Kidney epithelial cell (primary cell): ENCODE measurements at regions not wholly inside any gene's neighbourhood (a gene's known extent, or its start where the extent isn't known, plus 50 kb on each side); places are given as distances from the start of the nearest gene placed in this dataset.

Experiments
- DNase-seq: peaks from one replicate; pipeline ENCODE4 v3.0.0-alpha.2; 2010; ENCODE audit warnings: low read depth
- H3K27me3 ChIP-seq: 2 replicates; pipeline ENCODE4 v1.6.0; 2011; ENCODE audit warnings: low read length; ENCODE audit not compliant: control insufficient read depth, insufficient read depth
- H3K36me3 ChIP-seq: 2 replicates; pipeline ENCODE4 v1.5.1; 2011; ENCODE audit warnings: low read length; ENCODE audit not compliant: control insufficient read depth, insufficient read depth
- H3K4me3 ChIP-seq: 2 replicates; pipeline ENCODE4 v1.5.1; 2011; ENCODE audit warnings: low read depth, mild to moderate bottlenecking, control low read depth, low read length
- TF ChIP-seq, protein P1 (sequence below): IDR thresholded peaks from 2 replicates; pipeline ENCODE4 v1.5.1; 2011; ENCODE audit warnings: mild to moderate bottlenecking, moderate library complexity, low read length, control low read depth, inconsistent platforms; ENCODE audit not compliant: insufficient read depth, poor library complexity, severe bottlenecking

DNA sequence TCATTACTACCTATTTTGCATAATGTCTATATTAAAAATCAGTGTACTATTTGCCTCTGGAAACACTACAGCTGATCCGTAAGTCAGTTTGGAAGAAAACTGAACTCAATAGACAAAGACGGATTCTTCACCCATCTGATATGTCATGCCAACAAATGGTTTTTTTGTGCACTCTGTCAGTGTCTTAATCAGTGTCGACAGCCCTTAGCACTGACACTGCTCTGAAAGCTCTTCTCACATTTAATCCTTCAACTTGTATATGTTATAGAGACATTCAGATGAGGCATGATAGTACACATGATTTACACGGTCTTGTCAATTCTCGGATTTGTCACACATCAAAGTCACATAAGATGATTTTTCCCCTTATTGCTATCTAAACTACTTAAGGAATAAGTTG, 347.5 kb upstream of the GALNT5 start:
- TF ChIP-seq, protein P1, sequence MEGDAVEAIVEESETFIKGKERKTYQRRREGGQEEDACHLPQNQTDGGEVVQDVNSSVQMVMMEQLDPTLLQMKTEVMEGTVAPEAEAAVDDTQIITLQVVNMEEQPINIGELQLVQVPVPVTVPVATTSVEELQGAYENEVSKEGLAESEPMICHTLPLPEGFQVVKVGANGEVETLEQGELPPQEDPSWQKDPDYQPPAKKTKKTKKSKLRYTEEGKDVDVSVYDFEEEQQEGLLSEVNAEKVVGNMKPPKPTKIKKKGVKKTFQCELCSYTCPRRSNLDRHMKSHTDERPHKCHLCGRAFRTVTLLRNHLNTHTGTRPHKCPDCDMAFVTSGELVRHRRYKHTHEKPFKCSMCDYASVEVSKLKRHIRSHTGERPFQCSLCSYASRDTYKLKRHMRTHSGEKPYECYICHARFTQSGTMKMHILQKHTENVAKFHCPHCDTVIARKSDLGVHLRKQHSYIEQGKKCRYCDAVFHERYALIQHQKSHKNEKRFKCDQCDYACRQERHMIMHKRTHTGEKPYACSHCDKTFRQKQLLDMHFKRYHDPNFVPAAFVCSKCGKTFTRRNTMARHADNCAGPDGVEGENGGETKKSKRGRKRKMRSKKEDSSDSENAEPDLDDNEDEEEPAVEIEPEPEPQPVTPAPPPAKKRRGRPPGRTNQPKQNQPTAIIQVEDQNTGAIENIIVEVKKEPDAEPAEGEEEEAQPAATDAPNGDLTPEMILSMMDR = no peak
- DNase-seq = no peak
- Histone ChIP-seq H3K4me3 (no peak overlapping the region), H3K36me3 (no peaks in the 10 kb centered on the region), H3K27me3 (no peaks in the 10 kb centered on the region)

DNA sequence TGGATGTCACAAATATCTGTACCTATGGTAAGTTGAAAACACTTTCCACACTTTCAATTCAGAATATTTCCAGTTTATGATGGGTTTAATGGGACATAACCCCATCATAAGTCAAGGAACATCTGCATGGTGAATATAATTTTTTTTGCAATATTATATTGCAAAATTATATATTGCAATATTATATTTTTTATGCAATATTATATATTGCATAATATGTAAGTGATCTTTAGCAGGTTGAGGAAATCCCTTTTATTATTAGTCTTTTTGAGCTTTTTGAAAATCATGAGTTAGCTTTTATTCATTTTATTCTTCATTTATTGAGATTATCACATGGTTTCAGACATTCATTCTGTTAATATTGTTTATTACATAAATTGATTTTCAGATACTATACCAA, 342.2 kb upstream of the GALNT5 start:
- TF ChIP-seq, protein P1 = no peak
- Histone ChIP-seq H3K4me3 (no peak overlapping the region), H3K36me3 (no peaks in the 10 kb centered on the region), H3K27me3 (no peaks in the 10 kb centered on the region)
- DNase-seq = no peak

DNA sequence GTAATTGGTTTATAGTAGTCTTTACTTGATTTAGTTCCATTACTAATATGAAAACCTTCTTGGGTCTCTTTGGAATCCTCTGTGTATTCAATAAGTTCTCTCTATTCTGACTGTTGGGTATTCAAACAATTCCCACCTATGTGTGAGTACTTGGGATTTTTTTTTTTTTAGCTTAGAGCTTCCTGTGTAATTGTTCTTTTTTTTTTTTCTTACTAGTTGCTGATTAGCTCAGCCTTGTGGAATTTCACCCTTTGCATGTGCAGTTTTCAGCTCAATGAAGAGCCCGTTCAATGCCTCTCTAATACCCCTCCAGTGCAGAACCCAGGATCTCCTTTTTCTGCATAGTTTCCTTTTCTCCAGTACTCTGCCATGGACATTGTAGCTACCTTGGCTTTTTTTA, 339.1 kb upstream of the GALNT5 start:
- DNase-seq = peak; percentile 45
- TF ChIP-seq, protein P1 = no peak

DNA sequence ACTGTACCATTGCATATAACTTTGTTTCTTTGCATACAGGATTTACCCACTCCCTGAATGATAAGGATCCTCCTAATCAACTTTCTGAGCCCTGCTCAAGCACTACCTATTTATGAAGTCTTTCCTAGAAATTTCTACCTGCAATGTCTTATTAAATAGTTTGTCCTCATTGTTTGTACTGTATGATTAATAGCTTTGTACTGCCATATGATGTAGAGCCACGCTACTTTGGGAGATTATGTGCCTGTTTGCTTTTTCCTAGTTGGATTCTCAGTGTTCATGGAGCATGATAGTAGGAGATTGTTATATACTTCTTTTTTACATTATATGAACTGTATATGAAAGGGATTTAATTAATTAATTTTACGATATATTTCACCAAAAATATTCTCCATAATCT, 327.1 kb upstream of the GALNT5 start:
- no peak overlapping the region for H3K4me3 ChIP-seq
- no peaks in the 10 kb centered on the region for H3K27me3 ChIP-seq
- TF ChIP-seq, protein P1 = no peak
- no peaks in the 10 kb centered on the region for H3K36me3 ChIP-seq
- no peak for DNase-seq

More for the DNA sequence above, 339.1 kb upstream of the GALNT5 start:
- Histone ChIP-seq H3K36me3 (no peaks in the 10 kb centered on the region), H3K27me3 (no peaks in the 10 kb centered on the region), H3K4me3 (no peak overlapping the region)

DNA sequence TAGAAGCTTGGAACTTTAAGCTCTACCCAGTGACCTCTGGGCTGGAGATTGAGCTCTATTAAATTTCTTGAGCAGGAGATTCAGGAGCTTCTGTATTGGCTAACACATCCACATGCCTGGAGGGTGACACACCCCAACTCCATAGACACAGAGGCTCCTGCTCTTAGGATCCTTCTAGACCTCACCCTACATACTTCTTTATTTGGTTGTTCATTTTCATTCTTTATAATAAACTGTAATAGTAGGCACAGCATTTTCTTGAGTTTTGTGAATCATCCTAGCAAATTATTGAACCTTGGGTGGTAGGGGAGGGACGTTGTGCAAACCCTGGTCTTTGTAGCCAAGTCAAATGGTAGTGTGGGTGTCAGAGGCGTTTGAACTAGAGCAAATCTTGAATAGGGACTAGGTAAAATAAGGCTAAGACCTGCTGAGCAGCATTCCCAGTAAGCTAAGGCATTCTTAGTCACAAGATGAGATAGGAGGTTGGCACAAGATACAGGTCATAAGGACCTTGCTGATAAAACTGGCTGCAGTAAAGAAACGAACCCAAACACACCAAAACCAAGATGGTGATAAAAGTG, 323.8 kb upstream of the GALNT5 start:
- H3K4me3 ChIP-seq = no peak overlapping the region
- TF ChIP-seq, protein P1 = no peak
- DNase-seq = no peak
- H3K36me3 ChIP-seq = no peaks in the 10 kb centered on the region
- H3K27me3 ChIP-seq = no peaks in the 10 kb centered on the region

DNA sequence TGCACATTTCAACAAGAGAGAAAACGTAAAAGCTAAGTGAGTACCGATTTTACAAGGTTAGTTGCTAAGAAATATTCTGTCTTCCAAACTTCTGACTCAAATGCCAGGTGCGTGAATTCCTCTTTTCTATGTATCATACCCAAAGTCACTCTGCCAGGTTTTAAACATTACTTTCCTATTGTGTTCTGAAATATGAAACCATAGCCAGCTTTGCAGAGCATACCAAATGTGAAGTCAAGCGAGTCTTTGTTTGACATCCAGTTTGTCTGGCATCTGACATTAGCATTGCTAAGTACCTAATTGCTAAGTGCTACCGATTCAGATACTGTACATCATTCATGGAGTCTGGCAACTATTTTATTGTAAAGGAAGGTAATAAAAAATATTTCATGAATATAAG, 321.9 kb upstream of the GALNT5 start:
- H3K27me3 ChIP-seq = no peaks in the 10 kb centered on the region
- peak; percentile 61 for DNase-seq
- no peaks in the 10 kb centered on the region for H3K36me3 ChIP-seq
- no peak overlapping the region for H3K4me3 ChIP-seq
- TF ChIP-seq, protein P1 = no peak
